Stomach (tissue), 4 donors: ENCODE measurements at regions not wholly inside any gene's neighbourhood (a gene's known extent, or its start where the extent isn't known, plus 50 kb on each side); places are given as distances from the start of the nearest gene placed in this dataset.

ENCODE experiments used
- EP300 ChIP-seq: sonication (generic); formaldehyde crosslinking; IDR thresholded peaks from one replicate; pipeline ENCODE4 v1.6.1; 2017; ENCODE audit warnings: antibody characterized with exemption
- TF ChIP-seq, protein P1 (sequence below), 7 experiments: fragments of 450-650 bp in 4 of 7; fragments of 200-600 bp in 3 of 7; sonication (generic) in 3 of 7; IDR thresholded peaks; one replicate each; pipeline ENCODE4 v1.5.1; 2016 to 2019; ENCODE audit warnings: antibody characterized with exemption in 7 of 7, control low read depth in 2 of 7, mild to moderate bottlenecking in 1 of 7

DNA sequence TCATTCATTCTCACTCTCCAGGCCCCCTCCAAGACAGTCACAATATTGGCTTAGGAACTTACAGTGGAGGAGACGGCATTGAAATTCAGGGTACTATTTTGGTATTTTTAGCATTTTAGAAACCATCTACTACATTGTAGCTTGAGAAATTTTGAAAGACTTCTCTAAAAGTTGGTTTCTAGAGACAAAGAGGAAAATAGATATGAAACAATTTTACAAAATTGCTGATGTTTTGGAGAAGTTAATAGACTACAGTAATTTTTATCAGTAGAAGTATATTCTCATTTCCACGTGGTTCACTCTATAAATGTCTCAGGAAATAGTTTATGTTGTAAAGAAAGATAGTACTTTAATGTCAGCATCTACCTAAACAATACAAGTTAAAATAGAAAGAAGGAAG lies 63.2 kb upstream of the ZSWIM6 start:
- TF ChIP-seq, protein P1, sequence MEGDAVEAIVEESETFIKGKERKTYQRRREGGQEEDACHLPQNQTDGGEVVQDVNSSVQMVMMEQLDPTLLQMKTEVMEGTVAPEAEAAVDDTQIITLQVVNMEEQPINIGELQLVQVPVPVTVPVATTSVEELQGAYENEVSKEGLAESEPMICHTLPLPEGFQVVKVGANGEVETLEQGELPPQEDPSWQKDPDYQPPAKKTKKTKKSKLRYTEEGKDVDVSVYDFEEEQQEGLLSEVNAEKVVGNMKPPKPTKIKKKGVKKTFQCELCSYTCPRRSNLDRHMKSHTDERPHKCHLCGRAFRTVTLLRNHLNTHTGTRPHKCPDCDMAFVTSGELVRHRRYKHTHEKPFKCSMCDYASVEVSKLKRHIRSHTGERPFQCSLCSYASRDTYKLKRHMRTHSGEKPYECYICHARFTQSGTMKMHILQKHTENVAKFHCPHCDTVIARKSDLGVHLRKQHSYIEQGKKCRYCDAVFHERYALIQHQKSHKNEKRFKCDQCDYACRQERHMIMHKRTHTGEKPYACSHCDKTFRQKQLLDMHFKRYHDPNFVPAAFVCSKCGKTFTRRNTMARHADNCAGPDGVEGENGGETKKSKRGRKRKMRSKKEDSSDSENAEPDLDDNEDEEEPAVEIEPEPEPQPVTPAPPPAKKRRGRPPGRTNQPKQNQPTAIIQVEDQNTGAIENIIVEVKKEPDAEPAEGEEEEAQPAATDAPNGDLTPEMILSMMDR (IDR thresholded peaks at IDR 0.05): no peak
- no peak for TF ChIP-seq EP300
